Cardiac fibroblast (primary cell): ENCODE measurements at regions not wholly inside any gene's neighbourhood (a gene's known extent, or its start where the extent isn't known, plus 50 kb on each side); places are given as distances from the start of the nearest gene placed in this dataset.
"Not testable (repeated sequence)": the region's sequence is repeated elsewhere in the genome, so short reads cannot be mapped to it uniquely, and the experiment has no call there.

Experiments used
- DNase-seq, 2 donors: peaks; one replicate each; pipeline versions ENCODE4 v3.0.0 to v3.0.0-alpha.2; 2010; ENCODE audit warnings: low read depth in 2 of 2
- H3K4me3 ChIP-seq, 2 donors: replicated peaks in 1 of 2; 1 replicate in 1 of 2; 2 replicates in 1 of 2; pipeline ENCODE4 v1.5.1; 2011; ENCODE audit warnings: low read depth in 2 of 2, low read length in 2 of 2, mild to moderate bottlenecking in 2 of 2, moderate library complexity in 1 of 2
- CTCF ChIP-seq: IDR thresholded peaks from one replicate; pipeline ENCODE4 v1.5.1; 2011; ENCODE audit warnings: low read depth, mild to moderate bottlenecking, low read length, inconsistent platforms

- TF ChIP-seq CTCF = no peak
- DNase-seq = no peak
- no peak overlapping the region for H3K4me3 ChIP-seq
Observed at GRCh38 chr5:92248518-92248917, 865.4 kb upstream of the ARRDC3 start.

- no peak overlapping the region for H3K4me3 ChIP-seq
- no peak for TF ChIP-seq CTCF
- DNase-seq = no peak
Observed at GRCh38 chr5:92242170-92242569, 859.1 kb upstream of the ARRDC3 start.

- DNase-seq = no peak
- no peak overlapping the region for H3K4me3 ChIP-seq
- no peak for TF ChIP-seq CTCF
Observed at GRCh38 chr5:92237896-92238295, 854.8 kb upstream of the ARRDC3 start.

GRCh38 chr5:92222449-92222848, 839.3 kb upstream of the ARRDC3 start:
- no peak overlapping the region for H3K4me3 ChIP-seq
- DNase-seq = no peak
- no peak for TF ChIP-seq CTCF

- not testable (repeated sequence) for DNase-seq, H3K4me3 ChIP-seq
Observed at GRCh38 chr5:92216852-92217251, 833.7 kb upstream of the ARRDC3 start.

GRCh38 chr5:92215116-92215515, 832.0 kb upstream of the ARRDC3 start:
- no peak for DNase-seq
- TF ChIP-seq CTCF = no peak
- H3K4me3 ChIP-seq = no peak overlapping the region

GRCh38 chr5:92208265-92208664, 825.1 kb upstream of the ARRDC3 start:
- no peak for DNase-seq
- TF ChIP-seq CTCF = no peak
- no peak overlapping the region for H3K4me3 ChIP-seq

GRCh38 chr5:92207151-92207550, 824.0 kb upstream of the ARRDC3 start:
- no peak for TF ChIP-seq CTCF

More at GRCh38 chr5:92207151-92207550, 824.0 kb upstream of the ARRDC3 start:
- DNase-seq = no peak
- no peak overlapping the region for H3K4me3 ChIP-seq
